ENCODE measurements at regions not wholly inside any gene's neighbourhood (a gene's known extent, or its start where the extent isn't known, plus 50 kb on each side); places are given as distances from the start of the nearest gene placed in this dataset.
A peak's percentile ranks its signal among the peaks of the same experiment; 100 is the strongest.

DNA sequence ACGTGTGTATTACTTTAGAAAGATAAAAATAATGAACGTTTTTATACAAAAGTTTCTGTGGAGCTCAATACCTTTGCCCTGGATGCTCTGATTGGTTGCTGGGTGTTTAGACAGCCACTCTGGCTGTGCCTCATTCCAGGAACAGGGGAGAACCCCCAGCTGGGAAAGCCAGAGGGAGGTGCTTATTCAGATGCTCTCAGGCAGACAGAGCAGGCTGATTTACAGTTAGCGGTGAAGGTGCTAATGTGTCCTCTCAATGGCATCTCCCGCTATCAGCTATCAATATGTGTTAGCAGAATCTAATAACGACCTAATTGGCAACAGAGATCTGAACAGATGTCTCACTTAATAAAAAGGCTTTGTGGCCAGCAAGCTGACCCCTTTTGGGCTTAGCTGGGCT, 402.3 kb downstream of the NUAK1 start:
- Histone ChIP-seq H3K27ac (no peak overlapping the region), H3K9me3 (no peaks in the 10 kb centered on the region), H3K4me1 (ENCODE audit: insufficient read depth) (peaks cover 5% of the 10 kb centered on the region), H3K27me3 (no peaks in the 10 kb centered on the region), H3K4me3 (no peak overlapping the region), H3K36me3 (no peaks in the 10 kb centered on the region)
- intact Hi-C loops (cut with DNase I) = no loop called here
- 72 to 79% (median 76%) methylated on average over 5 of the region's 5 CpGs for WGBS, 3 donors
- TF ChIP-seq POLR2A (IDR thresholded peaks at IDR 0.05) = no peak
- TF ChIP-seq, protein P1, sequence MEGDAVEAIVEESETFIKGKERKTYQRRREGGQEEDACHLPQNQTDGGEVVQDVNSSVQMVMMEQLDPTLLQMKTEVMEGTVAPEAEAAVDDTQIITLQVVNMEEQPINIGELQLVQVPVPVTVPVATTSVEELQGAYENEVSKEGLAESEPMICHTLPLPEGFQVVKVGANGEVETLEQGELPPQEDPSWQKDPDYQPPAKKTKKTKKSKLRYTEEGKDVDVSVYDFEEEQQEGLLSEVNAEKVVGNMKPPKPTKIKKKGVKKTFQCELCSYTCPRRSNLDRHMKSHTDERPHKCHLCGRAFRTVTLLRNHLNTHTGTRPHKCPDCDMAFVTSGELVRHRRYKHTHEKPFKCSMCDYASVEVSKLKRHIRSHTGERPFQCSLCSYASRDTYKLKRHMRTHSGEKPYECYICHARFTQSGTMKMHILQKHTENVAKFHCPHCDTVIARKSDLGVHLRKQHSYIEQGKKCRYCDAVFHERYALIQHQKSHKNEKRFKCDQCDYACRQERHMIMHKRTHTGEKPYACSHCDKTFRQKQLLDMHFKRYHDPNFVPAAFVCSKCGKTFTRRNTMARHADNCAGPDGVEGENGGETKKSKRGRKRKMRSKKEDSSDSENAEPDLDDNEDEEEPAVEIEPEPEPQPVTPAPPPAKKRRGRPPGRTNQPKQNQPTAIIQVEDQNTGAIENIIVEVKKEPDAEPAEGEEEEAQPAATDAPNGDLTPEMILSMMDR (IDR thresholded peaks at IDR 0.05) = no peak
- no peak for TF ChIP-seq EP300 (IDR thresholded peaks at IDR 0.05)
- DNase-seq = no peak

DNA sequence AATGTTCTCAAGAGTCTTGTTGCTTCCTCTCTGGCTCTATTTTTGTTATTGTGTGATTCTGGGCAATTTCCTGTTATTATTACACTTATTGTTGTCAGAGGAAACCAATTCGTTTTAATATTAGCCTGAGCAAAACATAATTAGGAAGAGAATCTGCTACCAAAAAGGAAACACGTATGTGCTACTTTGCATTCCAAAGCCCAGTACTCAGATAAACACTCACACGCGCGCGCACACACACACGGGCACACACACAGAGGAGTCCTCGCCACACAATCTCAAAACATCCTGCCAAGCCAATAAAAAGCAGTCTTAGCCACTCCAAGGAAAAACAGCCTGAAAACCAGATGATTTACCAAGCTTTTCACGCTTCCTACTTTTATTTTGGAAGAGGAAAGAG, 400.7 kb downstream of the NUAK1 start:
- intact Hi-C loops (cut with DNase I) = no loop called here
- TF ChIP-seq, protein P1 (IDR thresholded peaks at IDR 0.05) = no peak
- H3K27ac ChIP-seq = peak overlapping the region in 1 of 2 donors; percentile 6

DNA sequence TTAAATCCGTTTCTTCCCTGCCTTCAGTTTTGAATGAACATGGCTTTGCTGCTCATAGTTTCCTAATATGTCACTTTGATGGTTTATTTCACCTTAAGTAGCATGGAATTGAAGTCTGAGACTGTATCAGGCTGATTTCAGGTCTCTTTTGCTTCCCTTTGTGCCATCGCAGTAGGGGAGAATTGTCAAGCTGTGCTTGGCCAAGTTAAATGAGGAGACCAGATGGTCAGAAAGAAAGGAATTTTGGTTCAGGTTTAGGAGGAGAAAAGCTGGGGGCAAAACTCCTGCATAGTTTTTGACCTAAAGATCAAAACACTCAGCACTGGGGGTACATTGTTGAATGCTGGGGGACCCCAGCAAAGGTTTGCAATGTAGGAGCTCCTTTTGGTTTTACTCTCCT, 398.4 kb downstream of the NUAK1 start:
- Histone ChIP-seq H3K4me3 (no peak overlapping the region), H3K36me3 (no peaks in the 10 kb centered on the region), H3K27ac (no peak overlapping the region), H3K9me3 (no peaks in the 10 kb centered on the region), H3K4me1 (ENCODE audit: insufficient read depth) (peaks cover 5% of the 10 kb centered on the region), H3K27me3 (no peaks in the 10 kb centered on the region)
- no peak for TF ChIP-seq POLR2A (IDR thresholded peaks at IDR 0.05)
- TF ChIP-seq EP300 (IDR thresholded peaks at IDR 0.05) = no peak
- TF ChIP-seq, protein P1 (IDR thresholded peaks at IDR 0.05) = no peak
- no peak for DNase-seq
- intact Hi-C loops (cut with DNase I) = no loop called here
- 51 to 61% (median 55%) methylated on average over 2 of the region's 2 CpGs for WGBS, 3 donors

More for the DNA sequence above, 400.7 kb downstream of the NUAK1 start:
- H3K4me3 ChIP-seq = no peak overlapping the region
- no peaks in the 10 kb centered on the region for H3K36me3 ChIP-seq
- peaks cover 5% of the 10 kb centered on the region for H3K4me1 ChIP-seq (ENCODE audit: insufficient read depth)
- H3K27me3 ChIP-seq = no peaks in the 10 kb centered on the region
- no peaks in the 10 kb centered on the region for H3K9me3 ChIP-seq
- peak; percentile 31 to 66 (median 38) for DNase-seq
- 3 to 17% (median 7%) methylated on average over 9 of the region's 9 CpGs for WGBS, 3 donors

- H3K27me3 ChIP-seq = no peaks in the 10 kb centered on the region
- peak; percentile 43 to 61 (median 50) for DNase-seq
- no peaks in the 10 kb centered on the region for H3K36me3 ChIP-seq
- 26 to 32% (median 32%) methylated on average over 9 of the region's 9 CpGs for WGBS, 3 donors
- TF ChIP-seq POLR2A (IDR thresholded peaks at IDR 0.05) (no peak), EP300 (IDR thresholded peaks at IDR 0.05) (no peak)
- TF ChIP-seq, protein P1 (IDR thresholded peaks at IDR 0.05) = no peak
- H3K9me3 ChIP-seq = no peaks in the 10 kb centered on the region
- H3K4me3 ChIP-seq = no peak overlapping the region
- H3K27ac ChIP-seq = peak overlapping the region; percentile 7 to 40
- H3K4me1 ChIP-seq (ENCODE audit: insufficient read depth) = peaks cover 5% of the 10 kb centered on the region
- intact Hi-C loops (cut with DNase I) = no loop called here
These were observed 397.6 kb downstream of the NUAK1 start for GRCh38 chr12:105740970-105741725.

All from ovary (tissue), 7 donors.